ENCODE measurements at regions not wholly inside any gene's neighbourhood (a gene's known extent, or its start where the extent isn't known, plus 50 kb on each side); places are given as distances from the start of the nearest gene placed in this dataset.
"Not testable (repeated sequence)": the region's sequence is repeated elsewhere in the genome, so short reads cannot be mapped to it uniquely, and the experiment has no call there.

- no peak overlapping the region for H3K4me3 ChIP-seq (ENCODE audit: low read length)
- no peak for DNase-seq
Observed at GRCh38 chr15:30791239-30792175, 112.2 kb upstream of the FAN1 start.

GRCh38 chr15:30792843-30793242, 110.9 kb upstream of the FAN1 start:
- not testable (repeated sequence) for H3K27ac ChIP-seq (ENCODE audit: low read length); H3K4me3 ChIP-seq (ENCODE audit: low read length); H2AFZ ChIP-seq (ENCODE audit: low read length); H3K9me3 ChIP-seq (replicated peaks; ENCODE audit: insufficient read depth, low read length); H4K20me1 ChIP-seq (ENCODE audit: insufficient read depth, low read length); H3K9ac ChIP-seq (ENCODE audit: low read length); H3K36me3 ChIP-seq (replicated peaks; ENCODE audit: insufficient read depth, low read length); H3K79me2 ChIP-seq (ENCODE audit: low read length); H3K27me3 ChIP-seq (replicated peaks; ENCODE audit: insufficient read depth, low read length); DNase-seq; H3K9me2 ChIP-seq (replicated peaks; ENCODE audit: insufficient read depth, low read length); H3F3A ChIP-seq (ENCODE audit: insufficient read depth, low read length); H3K4me2 ChIP-seq (ENCODE audit: low read depth, low read length); H3K4me1 ChIP-seq (ENCODE audit: low read length)

More at GRCh38 chr15:30791239-30792175, 112.2 kb upstream of the FAN1 start:
- Histone ChIP-seq H3K9ac (ENCODE audit: low read length) (no peak overlapping the region), H3K9me3 (replicated peaks; ENCODE audit: insufficient read depth, low read length) (no peaks in the 10 kb centered on the region), H3K27ac (ENCODE audit: low read length) (no peak overlapping the region), H3K36me3 (replicated peaks; ENCODE audit: insufficient read depth, low read length) (no peaks in the 10 kb centered on the region), H2AFZ (ENCODE audit: low read length) (no peak overlapping the region), H3K79me2 (ENCODE audit: low read length) (no peaks in the 10 kb centered on the region), H4K20me1 (ENCODE audit: insufficient read depth, low read length) (no peaks in the 10 kb centered on the region), H3K9me2 (replicated peaks; ENCODE audit: insufficient read depth, low read length) (no peaks in the 10 kb centered on the region), H3K4me1 (ENCODE audit: low read length) (no peaks in the 10 kb centered on the region), H3K27me3 (replicated peaks; ENCODE audit: insufficient read depth, low read length) (no peaks in the 10 kb centered on the region), H3F3A (ENCODE audit: insufficient read depth, low read length) (no peaks in the 10 kb centered on the region), H3K4me2 (ENCODE audit: low read depth, low read length) (no peak overlapping the region)
- no peak for TF ChIP-seq EZH2phosphoT487 (IDR thresholded peaks at IDR 0.05; ENCODE audit: low read length)
- TF ChIP-seq EZH2 (optimal IDR thresholded peaks at IDR 0.05; ENCODE audit: low read depth, low read length): no peak
- no peak for TF ChIP-seq CTCF (IDR thresholded peaks at IDR 0.05; ENCODE audit: low read length)

GRCh38 chr15:30794388-30794787, 109.3 kb upstream of the FAN1 start:
- Histone ChIP-seq H3K4me3 (ENCODE audit: low read length) (no peak overlapping the region), H2AFZ (ENCODE audit: low read length) (no peak overlapping the region), H4K20me1 (ENCODE audit: insufficient read depth, low read length) (no peaks in the 10 kb centered on the region), H3K36me3 (replicated peaks; ENCODE audit: insufficient read depth, low read length) (no peaks in the 10 kb centered on the region), H3F3A (ENCODE audit: insufficient read depth, low read length) (no peaks in the 10 kb centered on the region), H3K27me3 (replicated peaks; ENCODE audit: insufficient read depth, low read length) (no peaks in the 10 kb centered on the region), H3K9me3 (replicated peaks; ENCODE audit: insufficient read depth, low read length) (no peaks in the 10 kb centered on the region), H3K9me2 (replicated peaks; ENCODE audit: insufficient read depth, low read length) (no peaks in the 10 kb centered on the region), H3K79me2 (ENCODE audit: low read length) (no peaks in the 10 kb centered on the region), H3K9ac (ENCODE audit: low read length) (no peak overlapping the region), H3K27ac (ENCODE audit: low read length) (no peak overlapping the region), H3K4me2 (ENCODE audit: low read depth, low read length) (no peak overlapping the region), H3K4me1 (ENCODE audit: low read length) (no peaks in the 10 kb centered on the region)
- DNase-seq: no peak
- TF ChIP-seq EZH2 (optimal IDR thresholded peaks at IDR 0.05; ENCODE audit: low read depth, low read length) (no peak), CTCF (IDR thresholded peaks at IDR 0.05; ENCODE audit: low read length) (no peak), EZH2phosphoT487 (IDR thresholded peaks at IDR 0.05; ENCODE audit: low read length) (no peak)

- TF ChIP-seq CTCF (IDR thresholded peaks at IDR 0.05; ENCODE audit: low read length): peak; percentile 26
- H3K27me3 ChIP-seq (replicated peaks; ENCODE audit: insufficient read depth, low read length); H3K9ac ChIP-seq (ENCODE audit: low read length); H3K4me1 ChIP-seq (ENCODE audit: low read length); H3K36me3 ChIP-seq (replicated peaks; ENCODE audit: insufficient read depth, low read length); H3K4me3 ChIP-seq (ENCODE audit: low read length); H2AFZ ChIP-seq (ENCODE audit: low read length); H3F3A ChIP-seq (ENCODE audit: insufficient read depth, low read length); DNase-seq; H3K27ac ChIP-seq (ENCODE audit: low read length); H4K20me1 ChIP-seq (ENCODE audit: insufficient read depth, low read length); H3K79me2 ChIP-seq (ENCODE audit: low read length); H3K4me2 ChIP-seq (ENCODE audit: low read depth, low read length); H3K9me3 ChIP-seq (replicated peaks; ENCODE audit: insufficient read depth, low read length); H3K9me2 ChIP-seq (replicated peaks; ENCODE audit: insufficient read depth, low read length): not testable (repeated sequence)
Observed at GRCh38 chr15:30799565-30799964, 104.2 kb upstream of the FAN1 start.

- H3K27me3 ChIP-seq (replicated peaks; ENCODE audit: insufficient read depth, low read length); H4K20me1 ChIP-seq (ENCODE audit: insufficient read depth, low read length); H3K36me3 ChIP-seq (replicated peaks; ENCODE audit: insufficient read depth, low read length); H3K27ac ChIP-seq (ENCODE audit: low read length); H3K4me2 ChIP-seq (ENCODE audit: low read depth, low read length); H3K79me2 ChIP-seq (ENCODE audit: low read length); DNase-seq; H3K4me3 ChIP-seq (ENCODE audit: low read length); H3K9ac ChIP-seq (ENCODE audit: low read length); H3K4me1 ChIP-seq (ENCODE audit: low read length); H3F3A ChIP-seq (ENCODE audit: insufficient read depth, low read length); H3K9me3 ChIP-seq (replicated peaks; ENCODE audit: insufficient read depth, low read length); H2AFZ ChIP-seq (ENCODE audit: low read length); H3K9me2 ChIP-seq (replicated peaks; ENCODE audit: insufficient read depth, low read length): not testable (repeated sequence)
Observed at GRCh38 chr15:30801140-30801895, 102.4 kb upstream of the FAN1 start.
